HG02973 (cell line): ENCODE measurements at regions not wholly inside any gene's neighbourhood (a gene's known extent, or its start where the extent isn't known, plus 50 kb on each side); places are given as distances from the start of the nearest gene placed in this dataset.

Experiments
- ATAC-seq: cut with Tn5 transposase; IDR thresholded peaks from one replicate; pipeline ENCODE4 v1.9.1; 2021; ENCODE audit warnings: moderate library complexity; ENCODE audit not compliant: unreplicated experiment

GRCh38 chr1:30610917-30611316 lies 112.5 kb downstream of the MATN1 start:
- no peak for ATAC-seq

GRCh38 chr1:30609999-30610345 lies 113.4 kb downstream of the MATN1 start:
- ATAC-seq, result no peak

- no peak for ATAC-seq
These were observed 113.9 kb downstream of the MATN1 start for GRCh38 chr1:30609336-30609998.

GRCh38 chr1:30607723-30608122 lies 115.7 kb downstream of the MATN1 start:
- ATAC-seq, result no peak

GRCh38 chr1:30606166-30606565 lies 117.2 kb downstream of the MATN1 start:
- ATAC-seq, result no peak

GRCh38 chr1:30605441-30605920 lies 117.9 kb downstream of the MATN1 start:
- no peak for ATAC-seq

- ATAC-seq, result no peak
These were observed 118.5 kb downstream of the MATN1 start for GRCh38 chr1:30604801-30605440.

- ATAC-seq, result no peak
These were observed 120.1 kb downstream of the MATN1 start for GRCh38 chr1:30603081-30603858.

- ATAC-seq, result no peak
These were observed 121.9 kb downstream of the MATN1 start for GRCh38 chr1:30601316-30602085.

GRCh38 chr1:30600706-30601105 lies 122.7 kb downstream of the MATN1 start:
- ATAC-seq, result no peak

GRCh38 chr1:30600258-30600657 lies 123.1 kb downstream of the MATN1 start:
- no peak for ATAC-seq

GRCh38 chr1:30599721-30600120 lies 123.7 kb downstream of the MATN1 start:
- no peak for ATAC-seq

- ATAC-seq, result no peak
These were observed 124.7 kb downstream of the MATN1 start for GRCh38 chr1:30598571-30599114.

- ATAC-seq, result no peak
These were observed 125.7 kb downstream of the MATN1 start for GRCh38 chr1:30597711-30598110.

GRCh38 chr1:30596891-30597290 lies 126.5 kb downstream of the MATN1 start:
- ATAC-seq, result no peak

- ATAC-seq, result no peak
These were observed 126.9 kb downstream of the MATN1 start for GRCh38 chr1:30596470-30596869.

GRCh38 chr1:30589083-30589482 lies 134.3 kb downstream of the MATN1 start:
- ATAC-seq, result no peak

- ATAC-seq, result no peak
These were observed 134.9 kb downstream of the MATN1 start for GRCh38 chr1:30588311-30589073.

GRCh38 chr1:30586671-30587070 lies 136.7 kb downstream of the MATN1 start:
- ATAC-seq, result no peak

GRCh38 chr1:30579580-30579979 lies 143.8 kb downstream of the MATN1 start:
- no peak for ATAC-seq
